HepG2 (cell line): ENCODE measurements at regions not wholly inside any gene's neighbourhood (a gene's known extent, or its start where the extent isn't known, plus 50 kb on each side); places are given as distances from the start of the nearest gene placed in this dataset.

Source experiments
- ATAC-seq: fragments of 200-7000 bp; cut with Tn5 transposase; 3 replicates; pipeline ENCODE4 v1.9.1; 2020; ENCODE audit warnings: mild to moderate bottlenecking, moderate library complexity
- BruUV-seq: library from RNA; stranded (reverse); fragments of 400-500 nt; replicated peaks from 2 replicates; lab custom pipeline; 2021; lab: Mats Ljungman, UMichigan
- CTCF ChIA-PET: fragments of 300-600 bp; formaldehyde crosslinking; extraction: SDS; loops from one replicate; lab custom pipeline; 2021; ENCODE audit warnings: low total read pairs, inconsistent platforms, low intra/inter-chr PET ratio; lab: Yijun Ruan, JAX
- POLR2A ChIA-PET: fragments of 350-600 bp; sonication (Branson Sonifier 250); formaldehyde crosslinking; loops from one replicate; lab custom pipeline; 2020; ENCODE audit warnings: antibody characterized with exemption, inconsistent platforms; lab: Yijun Ruan, JAX
- DNase-seq: peaks from one replicate; pipeline ENCODE4 v3.0.0-alpha.2; 2015; ENCODE audit warnings: low spot score
- FAIRE-seq: peaks from 3 replicates; lab custom pipeline; 2011; peaks lifted over from hg19 to GRCh38; lab: Jason Lieb, UNC
- H2AFZ ChIP-seq: one replicate; pipeline ENCODE4 v1.6.1; 2011; ENCODE audit warnings: low read length, inconsistent platforms
- H3K27ac ChIP-seq: fragments of 300-600 bp; 3 replicates; pipeline ENCODE4 v1.8.0; 2011; ENCODE audit warnings: mixed run types, mild to moderate bottlenecking, mixed read lengths, low read length, inconsistent platforms; ENCODE audit not compliant: insufficient read depth; ENCODE audit errors: extremely low read length
- H3K27me3 ChIP-seq, 2 experiments: fragments of 200-600 bp in 1 of 2; 2 replicates in 1 of 2; 3 replicates in 1 of 2; pipeline versions ENCODE4 v1.6.0 to v1.8.0; 2011; ENCODE audit warnings: low read length in 2 of 2, mild to moderate bottlenecking in 2 of 2, moderate library complexity in 2 of 2, inconsistent platforms in 1 of 2; ENCODE audit not compliant: insufficient read depth in 2 of 2, control insufficient read depth in 1 of 2
- H3K36me3 ChIP-seq, 2 experiments: fragments of 200-600 bp in 1 of 2; replicated peaks in 1 of 2; 2 replicates in 1 of 2; 3 replicates in 1 of 2; pipeline versions ENCODE4 v1.5.1 to v1.8.0; 2011; ENCODE audit warnings: low read length in 2 of 2, inconsistent platforms in 1 of 2; ENCODE audit not compliant: insufficient read depth in 2 of 2, control insufficient read depth in 1 of 2
- H3K4me1 ChIP-seq: 2 replicates; pipeline ENCODE4 v1.5.1; 2012; ENCODE audit warnings: low read length, inconsistent platforms; ENCODE audit not compliant: insufficient read depth
- H3K4me2 ChIP-seq: 2 replicates; pipeline ENCODE4 v1.6.0; 2011; ENCODE audit warnings: low read depth, low read length, inconsistent platforms
- H3K4me3 ChIP-seq, 3 experiments: fragments of 200-600 bp in 1 of 3; sonication (generic), shearing (Covaris generic) in 1 of 3; replicated peaks in 1 of 3; 2 replicates each; pipeline ENCODE4 v1.5.1; 2011 to 2016; ENCODE audit warnings: low read length in 3 of 3, inconsistent platforms in 2 of 3, low read depth in 2 of 3, mild to moderate bottlenecking in 2 of 3, control low read depth in 1 of 3, mixed read lengths in 1 of 3; ENCODE audit not compliant: insufficient read depth in 1 of 3
- H3K79me2 ChIP-seq: one replicate; pipeline ENCODE4 v1.6.1; 2011; ENCODE audit warnings: low read length, inconsistent platforms; ENCODE audit not compliant: insufficient read depth
- H3K9ac ChIP-seq: 2 replicates; pipeline ENCODE4 v1.6.0; 2011; ENCODE audit warnings: mild to moderate bottlenecking, low read depth, low read length, inconsistent platforms; ENCODE audit not compliant: insufficient read depth
- H3K9me3 ChIP-seq: 2 replicates; pipeline ENCODE4 v1.5.1; 2012; ENCODE audit warnings: mild to moderate bottlenecking, low read length
- H4K20me1 ChIP-seq: 2 replicates; pipeline ENCODE4 v1.6.0; 2011; ENCODE audit warnings: inconsistent platforms, mild to moderate bottlenecking, low read length, moderate library complexity; ENCODE audit not compliant: insufficient read depth
- DMAP1 ChIP-seq: IDR thresholded peaks from 2 replicates; pipeline ENCODE4 v1.6.1; 2016
- HOMEZ ChIP-seq: IDR thresholded peaks from 2 replicates; pipeline ENCODE4 v1.6.1; 2016; ENCODE audit warnings: low read depth
- JARID2 ChIP-seq: sonication (generic); formaldehyde crosslinking; IDR thresholded peaks from 2 replicates; pipeline ENCODE4 v1.8.1; 2023; ENCODE audit warnings: missing genetic modification reagents, inconsistent platforms; ENCODE audit not compliant: insufficient replicate concordance
- RORA ChIP-seq: sonication (generic); formaldehyde crosslinking; IDR thresholded peaks from 2 replicates; pipeline ENCODE4 v1.5.0; 2020; ENCODE audit warnings: mild to moderate bottlenecking, missing genetic modification reagents, moderate library complexity
- RXRB ChIP-seq: IDR thresholded peaks from 2 replicates; pipeline ENCODE4 v1.6.1; 2016; ENCODE audit warnings: borderline replicate concordance, missing genetic modification reagents, missing compliant biosample characterization
- SATB2 ChIP-seq: sonication (generic); formaldehyde crosslinking; IDR thresholded peaks from 2 replicates; pipeline ENCODE4 v1.5.0; 2020; ENCODE audit warnings: missing genetic modification reagents
- SNRNP70 ChIP-seq: fragments of 200-400 bp; formaldehyde crosslinking; IDR thresholded peaks from 2 replicates; pipeline ENCODE4 v1.6.1; 2017; ENCODE audit warnings: mild to moderate bottlenecking, low read depth, low read length, moderate library complexity
- SP2 ChIP-seq: sonication (generic); formaldehyde crosslinking; IDR thresholded peaks from 2 replicates; pipeline ENCODE4 v1.5.1; 2020; ENCODE audit warnings: mild to moderate bottlenecking, missing genetic modification reagents
- ZBTB14 ChIP-seq: sonication (generic); formaldehyde crosslinking; IDR thresholded peaks from 2 replicates; pipeline ENCODE4 v1.4.0; 2020; ENCODE audit warnings: missing genetic modification reagents
- ZFP36L1 ChIP-seq: sonication (generic); formaldehyde crosslinking; IDR thresholded peaks from 2 replicates; pipeline ENCODE4 v1.8.0; 2022; ENCODE audit warnings: mild to moderate bottlenecking, missing genetic modification reagents, moderate library complexity
- ZNF281 ChIP-seq: sonication (generic); formaldehyde crosslinking; IDR thresholded peaks from 2 replicates; pipeline ENCODE4 v1.4.0; 2020; ENCODE audit warnings: missing genetic modification reagents, borderline replicate concordance
- ZNF343 ChIP-seq: sonication (generic); formaldehyde crosslinking; IDR thresholded peaks from 2 replicates; pipeline ENCODE4 v1.4.0; 2020; ENCODE audit warnings: mild to moderate bottlenecking, missing genetic modification reagents
- ZNF839 ChIP-seq: sonication (generic); formaldehyde crosslinking; IDR thresholded peaks from 2 replicates; pipeline ENCODE4 v1.4.0; 2020; ENCODE audit warnings: missing genetic modification reagents, mild to moderate bottlenecking, borderline replicate concordance
- WGBS: methylation state at CpG from one replicate; pipeline ENCODE4 v1.1.6; 2017; ENCODE audit warnings: low lambda C conversion rate; 5-methylcytosine and 5-hydroxymethylcytosine counted together
- in situ Hi-C: cut with HindIII; loops from 2 replicates; pipeline ENCODE4 v1.10.0; 2017; ENCODE audit warnings: low pct_unique_long_range_greater_than_20kb; ENCODE audit not compliant: extremely low pct_ligation_motif_present
- intact Hi-C: fragments of 100-400 bp; cut with micrococcal nuclease; formaldehyde crosslinking; loops from one replicate; pipeline ENCODE4 v1.10.0; 2022; ENCODE audit not compliant: unreplicated experiment
- TF ChIP-seq, protein P1 (sequence below): sonication (generic); formaldehyde crosslinking; IDR thresholded peaks from 2 replicates; pipeline ENCODE4 v1.5.1; 2020; ENCODE audit warnings: mild to moderate bottlenecking, moderate library complexity, missing genetic modification reagents
- TF ChIP-seq, protein P2 (sequence below): sonication (generic); formaldehyde crosslinking; IDR thresholded peaks from 2 replicates; pipeline ENCODE4 v1.4.0; 2020; ENCODE audit warnings: mild to moderate bottlenecking, missing genetic modification reagents

- TF ChIP-seq, protein P1, sequence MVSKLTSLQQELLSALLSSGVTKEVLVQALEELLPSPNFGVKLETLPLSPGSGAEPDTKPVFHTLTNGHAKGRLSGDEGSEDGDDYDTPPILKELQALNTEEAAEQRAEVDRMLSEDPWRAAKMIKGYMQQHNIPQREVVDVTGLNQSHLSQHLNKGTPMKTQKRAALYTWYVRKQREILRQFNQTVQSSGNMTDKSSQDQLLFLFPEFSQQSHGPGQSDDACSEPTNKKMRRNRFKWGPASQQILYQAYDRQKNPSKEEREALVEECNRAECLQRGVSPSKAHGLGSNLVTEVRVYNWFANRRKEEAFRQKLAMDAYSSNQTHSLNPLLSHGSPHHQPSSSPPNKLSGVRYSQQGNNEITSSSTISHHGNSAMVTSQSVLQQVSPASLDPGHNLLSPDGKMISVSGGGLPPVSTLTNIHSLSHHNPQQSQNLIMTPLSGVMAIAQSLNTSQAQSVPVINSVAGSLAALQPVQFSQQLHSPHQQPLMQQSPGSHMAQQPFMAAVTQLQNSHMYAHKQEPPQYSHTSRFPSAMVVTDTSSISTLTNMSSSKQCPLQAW (CRISPR knock-in tag), result no peak
- TF ChIP-seq JARID2 (no peak), SP2 (CRISPR knock-in tag) (no peak), SNRNP70 (no peak), SATB2 (CRISPR knock-in tag) (no peak), DMAP1 (CRISPR knock-in tag) (no peak)
These were observed 62.0 kb upstream of the NSMCE3 start (continued) for GRCh38 chr15:29331669-29332068.

GRCh38 chr15:29331071-29331470, 61.4 kb upstream of the NSMCE3 start:
- FAIRE-seq, result no peak
- POLR2A ChIA-PET, result no interaction called here
- no peak for DNase-seq
- CTCF ChIA-PET, result no interaction called here
- WGBS, result 43% methylated on average over 8 of the region's 10 CpGs
- Histone ChIP-seq H3K4me3 (no peak overlapping the region), H3K4me1 (no peaks in the 10 kb centered on the region), H3K36me3 (no peaks in the 10 kb centered on the region), H3K79me2 (no peaks in the 10 kb centered on the region), H3K9me3 (peaks cover 8% of the 10 kb centered on the region; the same call in 1 of the 2 replicates), H4K20me1 (no peaks in the 10 kb centered on the region), H3K9ac (no peak overlapping the region), H3K27me3 (peaks cover 0 to 7% of the 10 kb centered on the region in 2 experiments; a peak in 2 of 5 replicates), H3K27ac (no peak overlapping the region), H3K4me2 (no peak overlapping the region), H2AFZ (no peak overlapping the region)
- in situ Hi-C loops, result no loop called here
- intact Hi-C loops, result no loop called here
- ATAC-seq, result no peak
- BruUV-seq, result no TSS peak
- TF ChIP-seq RORA (CRISPR knock-in tag), result no peak
- TF ChIP-seq ZNF839 (CRISPR knock-in tag), result no peak
- no peak for TF ChIP-seq SATB2 (CRISPR knock-in tag)
- no peak for TF ChIP-seq ZNF281
- TF ChIP-seq, protein P2, sequence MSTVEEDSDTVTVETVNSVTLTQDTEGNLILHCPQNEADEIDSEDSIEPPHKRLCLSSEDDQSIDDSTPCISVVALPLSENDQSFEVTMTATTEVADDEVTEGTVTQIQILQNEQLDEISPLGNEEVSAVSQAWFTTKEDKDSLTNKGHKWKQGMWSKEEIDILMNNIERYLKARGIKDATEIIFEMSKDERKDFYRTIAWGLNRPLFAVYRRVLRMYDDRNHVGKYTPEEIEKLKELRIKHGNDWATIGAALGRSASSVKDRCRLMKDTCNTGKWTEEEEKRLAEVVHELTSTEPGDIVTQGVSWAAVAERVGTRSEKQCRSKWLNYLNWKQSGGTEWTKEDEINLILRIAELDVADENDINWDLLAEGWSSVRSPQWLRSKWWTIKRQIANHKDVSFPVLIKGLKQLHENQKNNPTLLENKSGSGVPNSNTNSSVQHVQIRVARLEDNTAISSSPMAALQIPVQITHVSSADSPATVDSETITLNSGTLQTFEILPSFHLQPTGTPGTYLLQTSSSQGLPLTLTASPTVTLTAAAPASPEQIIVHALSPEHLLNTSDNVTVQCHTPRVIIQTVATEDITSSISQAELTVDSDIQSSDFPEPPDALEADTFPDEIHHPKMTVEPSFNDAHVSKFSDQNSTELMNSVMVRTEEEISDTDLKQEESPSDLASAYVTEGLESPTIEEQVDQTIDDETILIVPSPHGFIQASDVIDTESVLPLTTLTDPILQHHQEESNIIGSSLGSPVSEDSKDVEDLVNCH, result no peak
- TF ChIP-seq ZBTB14 (CRISPR knock-in tag), result no peak
- TF ChIP-seq ZNF343, result no peak
- no peak for TF ChIP-seq RXRB (CRISPR knock-in tag)
- TF ChIP-seq ZFP36L1 (CRISPR knock-in tag), result no peak
- no peak for TF ChIP-seq HOMEZ (CRISPR knock-in tag)
